GM12878 (cell line): ENCODE measurements at regions not wholly inside any gene's neighbourhood (a gene's known extent, or its start where the extent isn't known, plus 50 kb on each side); places are given as distances from the start of the nearest gene placed in this dataset.

Source experiments
- CHD1 ChIP-seq: IDR thresholded peaks from 2 replicates; pipeline ENCODE4 v1.6.1; 2012; ENCODE audit warnings: low read depth, low read length, improper control_type of control experiment
- EP300 ChIP-seq, 2 experiments: fragments of 150-350 bp in 1 of 2; IDR thresholded peaks; 2 replicates each; pipeline ENCODE4 v1.6.1; 2011 to 2012; ENCODE audit warnings: low read depth in 2 of 2, low read length in 2 of 2, borderline replicate concordance in 1 of 2, improper control_type of control experiment in 1 of 2, inconsistent platforms in 1 of 2; ENCODE audit not compliant: control insufficient read depth in 1 of 2
- EZH2 ChIP-seq: IDR thresholded peaks from 2 replicates; pipeline ENCODE4 v1.6.1; 2012; ENCODE audit warnings: low read depth, mild to moderate bottlenecking, control low read depth, inconsistent platforms, low read length, borderline replicate concordance; ENCODE audit not compliant: control insufficient read depth
- JUNB ChIP-seq: IDR thresholded peaks from 2 replicates; pipeline ENCODE4 v1.6.1; 2016; ENCODE audit warnings: antibody characterized with exemption, mild to moderate bottlenecking
- JUND ChIP-seq: IDR thresholded peaks from 2 replicates; pipeline ENCODE4 v1.6.1; 2012; ENCODE audit warnings: low read depth, mild to moderate bottlenecking, low read length, improper control_type of control experiment, moderate library complexity
- KAT2A ChIP-seq: conservative IDR thresholded peaks from 2 replicates; pipeline ENCODE4 v1.6.1; 2011; ENCODE audit warnings: low read depth, low read length; ENCODE audit not compliant: control insufficient read depth
- KDM1A ChIP-seq: fragments of 200-600 bp; sonication (generic); IDR thresholded peaks from 2 replicates; pipeline ENCODE4 v1.6.1; 2016; ENCODE audit warnings: borderline replicate concordance
- NFYB ChIP-seq: IDR thresholded peaks from 2 replicates; pipeline ENCODE4 v1.6.1; 2011; ENCODE audit warnings: low read depth, mild to moderate bottlenecking, low read length, improper control_type of control experiment, moderate library complexity; ENCODE audit not compliant: insufficient read depth
- NRF1 ChIP-seq: conservative IDR thresholded peaks from 2 replicates; pipeline ENCODE4 v1.6.1; 2011; ENCODE audit warnings: mild to moderate bottlenecking, low read depth, low read length, improper control_type of control experiment
- POLR2AphosphoS5 ChIP-seq: IDR thresholded peaks from 2 replicates; pipeline ENCODE4 v1.6.1; 2011; ENCODE audit warnings: mild to moderate bottlenecking, low read length, inconsistent platforms
- SUZ12 ChIP-seq: fragments of 200-600 bp; sonication (generic); IDR thresholded peaks from one replicate; pipeline ENCODE4 v1.6.1; 2018; ENCODE audit warnings: antibody characterized with exemption, mild to moderate bottlenecking; ENCODE audit not compliant: unreplicated experiment
- TAF1 ChIP-seq: IDR thresholded peaks from 2 replicates; pipeline ENCODE4 v1.6.1; 2011; ENCODE audit warnings: mild to moderate bottlenecking, low read depth, low read length, borderline replicate concordance
- TF ChIP-seq, protein P1 (sequence below), 3 experiments: IDR thresholded peaks in 2 of 3; conservative IDR thresholded peaks in 1 of 3; 2 replicates each; pipeline ENCODE4 v1.5.1; 2011; ENCODE audit warnings: low read depth in 3 of 3, low read length in 3 of 3, mild to moderate bottlenecking in 3 of 3, control low read depth in 2 of 3, moderate library complexity in 2 of 3, inconsistent platforms in 1 of 3, mixed read lengths in 1 of 3; ENCODE audit not compliant: control insufficient read depth in 2 of 3, insufficient read depth in 1 of 3; ENCODE audit errors: extremely low read depth in 1 of 3
- TF ChIP-seq, protein P2 (sequence below): IDR thresholded peaks from 2 replicates; pipeline ENCODE4 v1.6.1; 2011; ENCODE audit warnings: low read depth, mild to moderate bottlenecking, low read length, moderate library complexity, borderline replicate concordance; ENCODE audit errors: extremely low read depth

DNA sequence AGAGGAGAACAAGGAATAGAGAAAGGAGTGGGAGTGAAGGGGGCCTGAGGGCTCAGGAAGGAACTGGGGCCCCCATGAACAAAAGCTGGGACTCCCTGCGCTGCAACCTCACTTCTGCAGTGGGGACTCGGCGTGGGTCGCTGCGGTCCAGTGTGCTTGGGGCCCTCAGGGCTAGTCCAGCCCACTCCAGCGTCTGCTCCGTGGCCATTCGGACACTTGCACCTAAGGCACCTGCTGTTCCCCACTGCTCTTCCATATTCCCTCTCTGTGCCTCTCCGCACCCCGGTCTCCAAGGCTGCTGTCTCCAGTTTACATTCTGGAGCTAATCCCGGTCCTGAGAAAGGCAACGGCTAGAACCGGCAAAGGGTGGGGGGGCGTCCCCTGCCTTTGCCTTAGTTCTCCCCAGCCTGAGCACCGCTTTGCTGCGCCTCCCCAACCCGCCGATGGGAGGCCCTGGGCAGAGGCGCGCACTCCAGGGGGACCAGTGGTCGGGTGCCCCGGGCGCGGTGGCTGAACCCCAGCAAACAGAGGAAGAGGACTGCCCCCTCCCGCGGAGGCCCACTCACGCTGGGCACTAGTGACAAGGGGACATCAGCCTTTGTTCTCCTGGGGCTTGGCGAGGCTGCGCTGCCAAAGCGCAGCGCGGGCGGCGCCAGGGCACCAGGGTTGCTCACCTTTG is 327.7 kb upstream of the F9 start:
- TF ChIP-seq NRF1, result no peak
- no peak for TF ChIP-seq EZH2
- no peak for TF ChIP-seq SUZ12
- TF ChIP-seq KAT2A, result no peak
- TF ChIP-seq POLR2AphosphoS5, result no peak
- TF ChIP-seq, protein P1, sequence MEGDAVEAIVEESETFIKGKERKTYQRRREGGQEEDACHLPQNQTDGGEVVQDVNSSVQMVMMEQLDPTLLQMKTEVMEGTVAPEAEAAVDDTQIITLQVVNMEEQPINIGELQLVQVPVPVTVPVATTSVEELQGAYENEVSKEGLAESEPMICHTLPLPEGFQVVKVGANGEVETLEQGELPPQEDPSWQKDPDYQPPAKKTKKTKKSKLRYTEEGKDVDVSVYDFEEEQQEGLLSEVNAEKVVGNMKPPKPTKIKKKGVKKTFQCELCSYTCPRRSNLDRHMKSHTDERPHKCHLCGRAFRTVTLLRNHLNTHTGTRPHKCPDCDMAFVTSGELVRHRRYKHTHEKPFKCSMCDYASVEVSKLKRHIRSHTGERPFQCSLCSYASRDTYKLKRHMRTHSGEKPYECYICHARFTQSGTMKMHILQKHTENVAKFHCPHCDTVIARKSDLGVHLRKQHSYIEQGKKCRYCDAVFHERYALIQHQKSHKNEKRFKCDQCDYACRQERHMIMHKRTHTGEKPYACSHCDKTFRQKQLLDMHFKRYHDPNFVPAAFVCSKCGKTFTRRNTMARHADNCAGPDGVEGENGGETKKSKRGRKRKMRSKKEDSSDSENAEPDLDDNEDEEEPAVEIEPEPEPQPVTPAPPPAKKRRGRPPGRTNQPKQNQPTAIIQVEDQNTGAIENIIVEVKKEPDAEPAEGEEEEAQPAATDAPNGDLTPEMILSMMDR (IDR thresholded peaks at IDR 0.05 in 2 of 3, conservative IDR thresholded peaks at IDR 0.05 in 1 of 3; ENCODE audit: control insufficient read depth in 2 of 3, extremely low read depth in 1 of 3, insufficient read depth in 1 of 3, low read depth in 3 of 3, low read length in 3 of 3), result no peak
- no peak for TF ChIP-seq JUNB
- TF ChIP-seq NFYB, result no peak
- no peak for TF ChIP-seq JUND
- no peak for TF ChIP-seq CHD1
- TF ChIP-seq, protein P2, sequence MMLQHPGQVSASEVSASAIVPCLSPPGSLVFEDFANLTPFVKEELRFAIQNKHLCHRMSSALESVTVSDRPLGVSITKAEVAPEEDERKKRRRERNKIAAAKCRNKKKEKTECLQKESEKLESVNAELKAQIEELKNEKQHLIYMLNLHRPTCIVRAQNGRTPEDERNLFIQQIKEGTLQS, result no peak
- TF ChIP-seq EP300 (IDR thresholded peaks at IDR 0.05; ENCODE audit: borderline replicate concordance in 1 of 2, control insufficient read depth in 1 of 2, low read depth in 2 of 2, low read length in 2 of 2), result no peak
- TF ChIP-seq TAF1, result no peak
- TF ChIP-seq KDM1A, result no peak
